K562 (cell line): ENCODE measurements at regions not wholly inside any gene's neighbourhood (a gene's known extent, or its start where the extent isn't known, plus 50 kb on each side); places are given as distances from the start of the nearest gene placed in this dataset.

ENCODE experiments used
- HMGXB4 ChIP-seq: sonication (generic); formaldehyde crosslinking; IDR thresholded peaks from 2 replicates; pipeline ENCODE4 v1.8.1; 2023; ENCODE audit warnings: mild to moderate bottlenecking, missing genetic modification reagents
- ZNF282 ChIP-seq: sonication (generic); formaldehyde crosslinking; IDR thresholded peaks from 2 replicates; pipeline ENCODE4 v1.8.1; 2023; ENCODE audit warnings: missing genetic modification reagents
- TF ChIP-seq, protein P1 (sequence below), 2 experiments: fragments of 450-650 bp in 1 of 2; sonication (generic) in 1 of 2; formaldehyde crosslinking in 1 of 2; IDR thresholded peaks; 2 replicates each; pipeline versions ENCODE4 v1.7.1 to v1.9.0; 2016 to 2022; ENCODE audit warnings: inconsistent platforms in 1 of 2, mild to moderate bottlenecking in 1 of 2, missing genetic modification reagents in 1 of 2

GRCh38 chr3:124144035-124144814 is 152.3 kb upstream of the ROPN1 start (continued):
- TF ChIP-seq, protein P1, sequence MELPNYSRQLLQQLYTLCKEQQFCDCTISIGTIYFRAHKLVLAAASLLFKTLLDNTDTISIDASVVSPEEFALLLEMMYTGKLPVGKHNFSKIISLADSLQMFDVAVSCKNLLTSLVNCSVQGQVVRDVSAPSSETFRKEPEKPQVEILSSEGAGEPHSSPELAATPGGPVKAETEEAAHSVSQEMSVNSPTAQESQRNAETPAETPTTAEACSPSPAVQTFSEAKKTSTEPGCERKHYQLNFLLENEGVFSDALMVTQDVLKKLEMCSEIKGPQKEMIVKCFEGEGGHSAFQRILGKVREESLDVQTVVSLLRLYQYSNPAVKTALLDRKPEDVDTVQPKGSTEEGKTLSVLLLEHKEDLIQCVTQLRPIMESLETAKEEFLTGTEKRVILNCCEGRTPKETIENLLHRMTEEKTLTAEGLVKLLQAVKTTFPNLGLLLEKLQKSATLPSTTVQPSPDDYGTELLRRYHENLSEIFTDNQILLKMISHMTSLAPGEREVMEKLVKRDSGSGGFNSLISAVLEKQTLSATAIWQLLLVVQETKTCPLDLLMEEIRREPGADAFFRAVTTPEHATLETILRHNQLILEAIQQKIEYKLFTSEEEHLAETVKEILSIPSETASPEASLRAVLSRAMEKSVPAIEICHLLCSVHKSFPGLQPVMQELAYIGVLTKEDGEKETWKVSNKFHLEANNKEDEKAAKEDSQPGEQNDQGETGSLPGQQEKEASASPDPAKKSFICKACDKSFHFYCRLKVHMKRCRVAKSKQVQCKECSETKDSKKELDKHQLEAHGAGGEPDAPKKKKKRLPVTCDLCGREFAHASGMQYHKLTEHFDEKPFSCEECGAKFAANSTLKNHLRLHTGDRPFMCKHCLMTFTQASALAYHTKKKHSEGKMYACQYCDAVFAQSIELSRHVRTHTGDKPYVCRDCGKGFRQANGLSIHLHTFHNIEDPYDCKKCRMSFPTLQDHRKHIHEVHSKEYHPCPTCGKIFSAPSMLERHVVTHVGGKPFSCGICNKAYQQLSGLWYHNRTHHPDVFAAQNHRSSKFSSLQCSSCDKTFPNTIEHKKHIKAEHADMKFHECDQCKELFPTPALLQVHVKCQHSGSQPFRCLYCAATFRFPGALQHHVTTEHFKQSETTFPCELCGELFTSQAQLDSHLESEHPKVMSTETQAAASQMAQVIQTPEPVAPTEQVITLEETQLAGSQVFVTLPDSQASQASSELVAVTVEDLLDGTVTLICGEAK (IDR thresholded peaks at IDR 0.05) = no peak
- TF ChIP-seq, protein P1 (CRISPR knock-in tag; IDR thresholded peaks at IDR 0.05) = no peak
- no peak for TF ChIP-seq ZNF282 (CRISPR knock-in tag)
- TF ChIP-seq HMGXB4 (CRISPR knock-in tag) = no peak
